HepG2 (cell line): ENCODE measurements at regions not wholly inside any gene's neighbourhood (a gene's known extent, or its start where the extent isn't known, plus 50 kb on each side); places are given as distances from the start of the nearest gene placed in this dataset.

Experiments used
- BHLHE40 ChIP-seq: IDR thresholded peaks from 2 replicates; pipeline ENCODE4 v1.6.1; 2011; ENCODE audit warnings: low read length, improper control_type of control experiment
- CHCHD3 ChIP-seq: sonication (generic); formaldehyde crosslinking; IDR thresholded peaks from 2 replicates; pipeline ENCODE4 v1.8.0; 2022; ENCODE audit warnings: mild to moderate bottlenecking, missing genetic modification reagents, moderate library complexity
- CHD4 ChIP-seq: fragments of 200-600 bp; sonication (generic); IDR thresholded peaks from 2 replicates; pipeline ENCODE4 v1.7.0; 2017; ENCODE audit warnings: mild to moderate bottlenecking, low read length, borderline replicate concordance
- KLF16 ChIP-seq, 2 experiments: sonication (generic) in 1 of 2; formaldehyde crosslinking in 1 of 2; IDR thresholded peaks; 2 replicates each; pipeline versions ENCODE4 v1.6.1 to v1.8.0; 2016 to 2023; ENCODE audit warnings: missing genetic modification reagents in 2 of 2, missing compliant biosample characterization in 1 of 2
- MLX ChIP-seq: IDR thresholded peaks from 2 replicates; pipeline ENCODE4 v1.6.1; 2016
- RFX5 ChIP-seq: IDR thresholded peaks from 2 replicates; pipeline ENCODE4 v1.6.1; 2011; ENCODE audit warnings: low read depth, low read length, improper control_type of control experiment
- RNF219 ChIP-seq: sonication (generic); formaldehyde crosslinking; IDR thresholded peaks from 2 replicates; pipeline ENCODE4 v1.5.0; 2020; ENCODE audit warnings: mild to moderate bottlenecking, missing genetic modification reagents
- SMAD3 ChIP-seq: sonication (generic); formaldehyde crosslinking; IDR thresholded peaks from 2 replicates; pipeline ENCODE4 v1.4.0; 2020; ENCODE audit warnings: missing genetic modification reagents
- ZBTB7A ChIP-seq: sonication (generic); formaldehyde crosslinking; IDR thresholded peaks from 2 replicates; pipeline ENCODE4 v1.8.0; 2022; ENCODE audit warnings: mild to moderate bottlenecking, missing genetic modification reagents
- ZNF224 ChIP-seq: sonication (generic); formaldehyde crosslinking; IDR thresholded peaks from 2 replicates; pipeline ENCODE4 v1.5.0; 2020; ENCODE audit warnings: mild to moderate bottlenecking, missing genetic modification reagents
- ZNF703 ChIP-seq: sonication (generic); formaldehyde crosslinking; IDR thresholded peaks from 2 replicates; pipeline ENCODE4 v1.5.1; 2020; ENCODE audit warnings: missing genetic modification reagents, mild to moderate bottlenecking, moderate library complexity, borderline replicate concordance
- ZNF766 ChIP-seq: sonication (generic); formaldehyde crosslinking; IDR thresholded peaks from 2 replicates; pipeline ENCODE4 v1.5.0; 2020; ENCODE audit warnings: missing genetic modification reagents, borderline replicate concordance
- ZSCAN20 ChIP-seq: sonication (generic); formaldehyde crosslinking; IDR thresholded peaks from 2 replicates; pipeline ENCODE4 v1.4.0; 2020; ENCODE audit warnings: missing genetic modification reagents, mild to moderate bottlenecking, borderline replicate concordance

- no peak for TF ChIP-seq CHCHD3 (CRISPR knock-in tag)
- TF ChIP-seq ZNF224 (CRISPR knock-in tag) = no peak
- TF ChIP-seq CHD4 = no peak
- TF ChIP-seq SMAD3 (CRISPR knock-in tag) = no peak
- no peak for TF ChIP-seq RNF219 (CRISPR knock-in tag)
- TF ChIP-seq ZNF703 (CRISPR knock-in tag) = no peak
- no peak for TF ChIP-seq MLX (CRISPR knock-in tag)
- TF ChIP-seq ZBTB7A (CRISPR knock-in tag) = no peak
- no peak for TF ChIP-seq ZSCAN20 (CRISPR knock-in tag)
- TF ChIP-seq ZNF766 (CRISPR knock-in tag) = no peak
- TF ChIP-seq KLF16 (CRISPR knock-in tag; IDR thresholded peaks at IDR 0.05) = no peak
- TF ChIP-seq BHLHE40 = no peak
- TF ChIP-seq RFX5 = no peak
Measured at GRCh38 chr1:38326135-38326534, 279.5 kb upstream of the POU3F1 start.
